HL-60 (cell line): ENCODE measurements at regions not wholly inside any gene's neighbourhood (a gene's known extent, or its start where the extent isn't known, plus 50 kb on each side); places are given as distances from the start of the nearest gene placed in this dataset.

Experiments
- DNase-seq, 2 experiments: peaks; one replicate each; pipeline ENCODE4 v3.0.0-alpha.2; 2010 to 2020; ENCODE audit warnings: low read depth in 1 of 2, low spot score in 1 of 2
- H3K27ac ChIP-seq: fragments of 250-450 bp; sonication (Bioruptor Pico); replicated peaks from 2 replicates; pipeline ENCODE4 v1.5.1; 2020; ENCODE audit warnings: mild to moderate bottlenecking, moderate library complexity
- H3K27me3 ChIP-seq: fragments of 250-450 bp; sonication (Bioruptor Pico); 2 replicates; pipeline ENCODE4 v1.5.1; 2021; ENCODE audit warnings: mild to moderate bottlenecking, moderate library complexity; ENCODE audit not compliant: insufficient read depth, poor library complexity, severe bottlenecking
- H3K4me3 ChIP-seq: replicated peaks from 2 replicates; pipeline ENCODE4 v1.5.1; 2011; ENCODE audit warnings: mild to moderate bottlenecking, control low read depth, low read length; ENCODE audit not compliant: insufficient read depth
- GABPA ChIP-seq: IDR thresholded peaks from 2 replicates; pipeline ENCODE4 v1.6.1; 2012; ENCODE audit warnings: low read depth
- POLR2AphosphoS5 ChIP-seq: IDR thresholded peaks from 2 replicates; pipeline ENCODE4 v1.6.1; 2012; ENCODE audit warnings: low read depth
- REST ChIP-seq: IDR thresholded peaks from 2 replicates; pipeline ENCODE4 v1.6.1; 2012; ENCODE audit warnings: low read depth; ENCODE audit not compliant: insufficient replicate concordance
- SPI1 ChIP-seq: IDR thresholded peaks from 2 replicates; pipeline ENCODE4 v1.6.1; 2012; ENCODE audit warnings: low read depth, mild to moderate bottlenecking, borderline replicate concordance
- TF ChIP-seq, protein P1 (sequence below): IDR thresholded peaks from one replicate; pipeline ENCODE4 v1.5.1; 2011; ENCODE audit warnings: low read length, control low read depth, inconsistent platforms; ENCODE audit not compliant: insufficient read depth

- no peak for TF ChIP-seq POLR2AphosphoS5
- TF ChIP-seq GABPA = no peak
- no peak for TF ChIP-seq SPI1
- TF ChIP-seq REST = no peak
- TF ChIP-seq, protein P1, sequence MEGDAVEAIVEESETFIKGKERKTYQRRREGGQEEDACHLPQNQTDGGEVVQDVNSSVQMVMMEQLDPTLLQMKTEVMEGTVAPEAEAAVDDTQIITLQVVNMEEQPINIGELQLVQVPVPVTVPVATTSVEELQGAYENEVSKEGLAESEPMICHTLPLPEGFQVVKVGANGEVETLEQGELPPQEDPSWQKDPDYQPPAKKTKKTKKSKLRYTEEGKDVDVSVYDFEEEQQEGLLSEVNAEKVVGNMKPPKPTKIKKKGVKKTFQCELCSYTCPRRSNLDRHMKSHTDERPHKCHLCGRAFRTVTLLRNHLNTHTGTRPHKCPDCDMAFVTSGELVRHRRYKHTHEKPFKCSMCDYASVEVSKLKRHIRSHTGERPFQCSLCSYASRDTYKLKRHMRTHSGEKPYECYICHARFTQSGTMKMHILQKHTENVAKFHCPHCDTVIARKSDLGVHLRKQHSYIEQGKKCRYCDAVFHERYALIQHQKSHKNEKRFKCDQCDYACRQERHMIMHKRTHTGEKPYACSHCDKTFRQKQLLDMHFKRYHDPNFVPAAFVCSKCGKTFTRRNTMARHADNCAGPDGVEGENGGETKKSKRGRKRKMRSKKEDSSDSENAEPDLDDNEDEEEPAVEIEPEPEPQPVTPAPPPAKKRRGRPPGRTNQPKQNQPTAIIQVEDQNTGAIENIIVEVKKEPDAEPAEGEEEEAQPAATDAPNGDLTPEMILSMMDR = no peak
- Histone ChIP-seq H3K27ac (no peak overlapping the region), H3K27me3 (no peaks in the 10 kb centered on the region), H3K4me3 (no peak overlapping the region)
- DNase-seq = no peak
These were observed 416.9 kb downstream of the FRK start for GRCh38 chr6:115643762-115644161.

GRCh38 chr6:115634887-115635286 is 425.8 kb downstream of the FRK start:
- Histone ChIP-seq H3K27me3 (no peaks in the 10 kb centered on the region), H3K4me3 (no peak overlapping the region), H3K27ac (no peak overlapping the region)
- DNase-seq = no peak
- TF ChIP-seq POLR2AphosphoS5 (no peak), GABPA (no peak), REST (no peak), SPI1 (no peak)
- TF ChIP-seq, protein P1 = no peak

DNA sequence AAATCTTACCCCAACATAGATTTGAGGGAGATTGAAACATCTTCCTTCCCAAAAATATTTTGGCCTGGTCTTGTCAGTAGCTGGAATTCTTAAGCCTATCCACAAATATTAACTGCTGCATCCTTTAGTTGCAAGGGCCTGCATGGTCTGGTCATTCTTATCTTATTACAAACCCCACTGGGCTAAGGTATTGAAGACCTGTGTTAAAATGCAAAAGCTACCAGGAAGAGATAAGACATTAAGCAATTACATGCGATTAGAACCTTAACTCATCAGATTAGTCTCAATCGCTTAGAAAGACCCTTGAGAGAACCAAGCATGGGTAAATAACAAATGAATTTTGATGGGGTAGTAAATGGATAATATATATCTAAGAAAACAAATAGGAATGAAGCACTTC is 426.6 kb downstream of the FRK start:
- no peak overlapping the region for H3K27ac ChIP-seq
- TF ChIP-seq REST = no peak
- TF ChIP-seq, protein P1 = no peak
- TF ChIP-seq SPI1 = no peak
- TF ChIP-seq GABPA = no peak
- TF ChIP-seq POLR2AphosphoS5 = no peak
- no peak overlapping the region for H3K4me3 ChIP-seq

More for the DNA sequence above, 426.6 kb downstream of the FRK start:
- no peak for DNase-seq
- no peaks in the 10 kb centered on the region for H3K27me3 ChIP-seq
